Left lung (tissue), 4 donors: ENCODE measurements at regions not wholly inside any gene's neighbourhood (a gene's known extent, or its start where the extent isn't known, plus 50 kb on each side); places are given as distances from the start of the nearest gene placed in this dataset.

Experiments used
- ATAC-seq: fragments of 200-7000 bp; cut with Tn5 transposase; one replicate; pipeline ENCODE4 v1.9.1; 2020; ENCODE audit warnings: moderate library complexity
- DNase-seq, 4 donors: peaks; one replicate each; pipeline ENCODE4 v3.0.0-alpha.2; 2013 to 2020
- H3K27ac ChIP-seq, 2 donors: fragments of 200-600 bp; sonication (generic) in 1 of 2; one replicate each; pipeline versions ENCODE4 v1.5.0 to v1.8.0; 2020 to 2021
- H3K27me3 ChIP-seq, 2 donors: fragments of 200-600 bp; sonication (generic) in 1 of 2; one replicate each; pipeline versions ENCODE4 v1.5.0 to v1.8.0; 2020 to 2021
- H3K36me3 ChIP-seq, 2 donors: fragments of 200-600 bp; sonication (generic) in 1 of 2; one replicate each; pipeline versions ENCODE4 v1.5.0 to v1.8.0; 2020 to 2021
- H3K4me1 ChIP-seq, 2 donors: fragments of 200-600 bp; one replicate each; pipeline ENCODE4 v1.8.0; 2021
- H3K4me3 ChIP-seq, 2 donors: fragments of 200-600 bp; sonication (generic) in 1 of 2; one replicate each; pipeline versions ENCODE4 v1.5.0 to v1.8.0; 2020 to 2021; ENCODE audit warnings: mild to moderate bottlenecking in 1 of 2
- H3K9me3 ChIP-seq, 2 donors: fragments of 200-600 bp; sonication (generic) in 1 of 2; one replicate each; pipeline versions ENCODE4 v1.5.0 to v1.8.0; 2020 to 2021
- CTCF ChIP-seq, 2 donors: fragments of 200-600 bp; sonication (generic) in 1 of 2; IDR thresholded peaks; one replicate each; pipeline versions ENCODE4 v1.5.0 to v1.8.0; 2021; ENCODE audit warnings: antibody characterized with exemption in 2 of 2
- intact Hi-C, 2 donors: fragments of 100-400 bp; cut with DNase I; formaldehyde crosslinking; loops; one replicate each; pipeline versions ENCODE4 v1.11.2 to v1.14.2; 2022
- donor health status: DM: no; HTN: yes; CAD: no.
- donor health status: DM: no; HTN: no; CAD: no.

GRCh38 chr10:121285406-121286196 is 312.6 kb downstream of the FGFR2 start:
- Histone ChIP-seq H3K27me3 (no peaks in the 10 kb centered on the region), H3K9me3 (no peaks in the 10 kb centered on the region), H3K36me3 (no peaks in the 10 kb centered on the region), H3K4me3 (no peak overlapping the region), H3K27ac (no peak overlapping the region), H3K4me1 (no peaks in the 10 kb centered on the region)
- ATAC-seq (no peak), DNase-seq (no peak)
- no peak for TF ChIP-seq CTCF (IDR thresholded peaks at IDR 0.05)
- intact Hi-C loops = no loop called here

GRCh38 chr10:121288011-121288410 is 310.2 kb downstream of the FGFR2 start:
- intact Hi-C loops = no loop called here
- Histone ChIP-seq H3K9me3 (no peaks in the 10 kb centered on the region), H3K4me3 (no peak overlapping the region), H3K36me3 (no peaks in the 10 kb centered on the region), H3K27me3 (peaks cover 0 to 5% of the 10 kb centered on the region in 2 donors), H3K27ac (no peak overlapping the region), H3K4me1 (no peaks in the 10 kb centered on the region)
- ATAC-seq (no peak), DNase-seq (no peak)
- TF ChIP-seq CTCF (IDR thresholded peaks at IDR 0.05) = no peak

GRCh38 chr10:121288864-121289661 is 309.2 kb downstream of the FGFR2 start:
- Histone ChIP-seq H3K36me3 (no peaks in the 10 kb centered on the region), H3K9me3 (no peaks in the 10 kb centered on the region), H3K4me3 (no peak overlapping the region), H3K27me3 (peaks cover 0 to 5% of the 10 kb centered on the region in 2 donors), H3K27ac (no peak overlapping the region), H3K4me1 (no peaks in the 10 kb centered on the region)
- ATAC-seq = no peak
- no peak for TF ChIP-seq CTCF (IDR thresholded peaks at IDR 0.05)
- intact Hi-C loops = no loop called here
- no peak for DNase-seq

GRCh38 chr10:121289800-121290199 is 308.4 kb downstream of the FGFR2 start:
- Histone ChIP-seq H3K27me3 (peaks cover 0 to 10% of the 10 kb centered on the region in 2 donors), H3K4me3 (no peak overlapping the region), H3K9me3 (no peaks in the 10 kb centered on the region), H3K36me3 (no peaks in the 10 kb centered on the region), H3K4me1 (no peaks in the 10 kb centered on the region), H3K27ac (no peak overlapping the region)
- no peak for TF ChIP-seq CTCF (IDR thresholded peaks at IDR 0.05)
- ATAC-seq (no peak), DNase-seq (no peak)
- intact Hi-C loops = no loop called here

GRCh38 chr10:121290674-121291073 is 307.6 kb downstream of the FGFR2 start:
- ATAC-seq = no peak
- no peak overlapping the region for H3K4me3 ChIP-seq
- H3K9me3 ChIP-seq = no peaks in the 10 kb centered on the region
- intact Hi-C loops = no loop called here
- DNase-seq = no peak
- TF ChIP-seq CTCF (IDR thresholded peaks at IDR 0.05) = no peak
- H3K4me1 ChIP-seq = no peaks in the 10 kb centered on the region
- peaks cover 0 to 10% of the 10 kb centered on the region in 2 donors for H3K27me3 ChIP-seq
- no peak overlapping the region for H3K27ac ChIP-seq
- H3K36me3 ChIP-seq = no peaks in the 10 kb centered on the region
